RKO (cell line): ENCODE measurements at regions not wholly inside any gene's neighbourhood (a gene's known extent, or its start where the extent isn't known, plus 50 kb on each side); places are given as distances from the start of the nearest gene placed in this dataset.

Source experiments
- DNase-seq: peaks from one replicate; pipeline ENCODE4 v3.0.0-alpha.2; 2016; ENCODE audit warnings: low spot score

- no peak for DNase-seq
Observed at GRCh38 chr9:73558471-73558870, 406.8 kb downstream of the ANXA1 start.

- DNase-seq: no peak
Observed at GRCh38 chr9:73565026-73565425, 413.4 kb downstream of the ANXA1 start.

- peak; percentile 66 for DNase-seq
Observed at GRCh38 chr9:73565833-73566465, 414.3 kb downstream of the ANXA1 start.

- no peak for DNase-seq
Observed at GRCh38 chr9:73566627-73567026, 415.0 kb downstream of the ANXA1 start.

- no peak for DNase-seq
Observed at GRCh38 chr9:73573235-73573634, 421.6 kb downstream of the ANXA1 start.

GRCh38 chr9:73575101-73576060 lies 423.7 kb downstream of the ANXA1 start:
- DNase-seq: no peak

GRCh38 chr9:73577848-73578247 lies 426.2 kb downstream of the ANXA1 start:
- DNase-seq: peak; percentile 17

GRCh38 chr9:73579823-73580222 lies 428.2 kb downstream of the ANXA1 start:
- DNase-seq: no peak

- DNase-seq: peak; percentile 66
Observed at GRCh38 chr9:73583576-73583975, 431.9 kb downstream of the ANXA1 start.

- no peak for DNase-seq
Observed at GRCh38 chr9:73595036-73595545, 443.4 kb downstream of the ANXA1 start.

- no peak for DNase-seq
Observed at GRCh38 chr9:73596321-73596720, 444.7 kb downstream of the ANXA1 start.

GRCh38 chr9:73597039-73597438 lies 445.4 kb downstream of the ANXA1 start:
- DNase-seq: no peak

- DNase-seq: no peak
Observed at GRCh38 chr9:73597771-73598170, 446.1 kb downstream of the ANXA1 start.

- no peak for DNase-seq
Observed at GRCh38 chr9:73609381-73609780, 457.7 kb downstream of the ANXA1 start.

GRCh38 chr9:73611032-73611431 lies 459.4 kb downstream of the ANXA1 start:
- no peak for DNase-seq

GRCh38 chr9:73613092-73613701 lies 461.5 kb downstream of the ANXA1 start:
- DNase-seq: no peak

GRCh38 chr9:73615557-73615956 lies 463.9 kb downstream of the ANXA1 start:
- no peak for DNase-seq

GRCh38 chr9:73617586-73617985 lies 465.9 kb downstream of the ANXA1 start:
- DNase-seq: no peak

- DNase-seq: no peak
Observed at GRCh38 chr9:73640971-73641370, 489.3 kb downstream of the ANXA1 start.

GRCh38 chr9:73643379-73644013 lies 491.8 kb downstream of the ANXA1 start:
- DNase-seq: peak; percentile 54

- no peak for DNase-seq
Observed at GRCh38 chr9:73647560-73647959, 495.9 kb downstream of the ANXA1 start.

GRCh38 chr9:73649552-73649951 lies 497.9 kb downstream of the ANXA1 start:
- no peak for DNase-seq
